ENCODE measurements at regions not wholly inside any gene's neighbourhood (a gene's known extent, or its start where the extent isn't known, plus 50 kb on each side); places are given as distances from the start of the nearest gene placed in this dataset.

DNA sequence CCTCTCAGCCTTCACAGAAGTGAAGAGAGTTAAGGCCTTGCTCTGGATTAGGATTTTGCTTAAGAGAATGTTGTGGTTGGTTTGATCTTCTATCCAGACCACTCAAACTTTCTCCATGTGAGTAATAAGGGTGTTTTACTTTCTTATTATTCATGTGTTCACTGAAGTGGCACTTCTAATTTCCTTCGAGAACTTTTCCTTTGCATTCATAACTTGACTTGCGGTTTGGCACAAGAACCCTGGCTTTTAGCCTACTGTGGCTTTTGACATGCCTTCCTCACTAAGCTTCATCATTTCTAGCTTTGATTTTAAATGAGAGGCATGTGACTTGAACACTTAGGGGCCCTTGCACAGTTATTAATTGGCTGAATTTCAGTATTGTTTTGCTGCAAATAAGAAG, 166.1 kb upstream of the OPRM1 start:
- no peak overlapping the region for H3K27ac Mint-ChIP-seq
- TF ChIP-seq CTCF (IDR thresholded peaks at IDR 0.05; ENCODE audit: unreplicated experiment in 3 of 3), result no peak
- H3K27me3 Mint-ChIP-seq (ENCODE audit: low read depth), result peaks cover 7% of the 10 kb centered on the region
- H3K9me3 Mint-ChIP-seq, result peaks cover 15% of the 10 kb centered on the region
- no peaks in the 10 kb centered on the region for H3K4me1 Mint-ChIP-seq
- H3K4me3 Mint-ChIP-seq, result no peak overlapping the region
- no peaks in the 10 kb centered on the region for H3K36me3 Mint-ChIP-seq (ENCODE audit: low read depth)

- TF ChIP-seq CTCF (IDR thresholded peaks at IDR 0.05; ENCODE audit: unreplicated experiment in 3 of 3), result no peak
- H3K36me3 Mint-ChIP-seq (ENCODE audit: low read depth), result no peaks in the 10 kb centered on the region
- no peaks in the 10 kb centered on the region for H3K9me3 Mint-ChIP-seq
- H3K27ac Mint-ChIP-seq, result no peak overlapping the region
- H3K4me3 Mint-ChIP-seq, result no peak overlapping the region
- no peaks in the 10 kb centered on the region for H3K27me3 Mint-ChIP-seq (ENCODE audit: low read depth)
- H3K4me1 Mint-ChIP-seq, result no peaks in the 10 kb centered on the region
Observed at GRCh38 chr6:153862927-153863326, 176.1 kb upstream of the OPRM1 start.

DNA sequence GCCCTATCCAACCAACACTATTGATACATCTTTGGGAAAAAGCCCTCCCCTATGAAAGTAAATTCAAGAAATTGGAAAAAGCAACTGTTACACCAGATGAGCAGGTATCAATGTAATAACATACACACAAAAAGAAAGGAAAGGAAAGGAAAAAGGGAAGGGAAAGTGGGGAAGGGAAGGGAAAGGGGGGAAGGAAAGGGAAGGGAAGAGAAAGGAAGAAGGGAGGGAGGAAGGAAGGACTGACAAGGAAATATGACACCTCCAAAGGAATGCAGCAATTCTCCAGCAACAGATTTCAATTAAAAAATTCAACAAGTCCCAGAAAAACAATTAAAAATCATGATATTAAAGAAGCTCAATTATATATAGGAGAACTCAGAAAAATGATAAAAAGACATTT, 176.9 kb upstream of the OPRM1 start:
- Mint-ChIP-seq H3K9me3 (no peaks in the 10 kb centered on the region), H3K27ac (no peak overlapping the region), H3K36me3 (ENCODE audit: low read depth) (no peaks in the 10 kb centered on the region), H3K27me3 (ENCODE audit: low read depth) (no peaks in the 10 kb centered on the region), H3K4me1 (no peaks in the 10 kb centered on the region), H3K4me3 (no peak overlapping the region)
- TF ChIP-seq CTCF (IDR thresholded peaks at IDR 0.05; ENCODE audit: unreplicated experiment in 3 of 3), result no peak

DNA sequence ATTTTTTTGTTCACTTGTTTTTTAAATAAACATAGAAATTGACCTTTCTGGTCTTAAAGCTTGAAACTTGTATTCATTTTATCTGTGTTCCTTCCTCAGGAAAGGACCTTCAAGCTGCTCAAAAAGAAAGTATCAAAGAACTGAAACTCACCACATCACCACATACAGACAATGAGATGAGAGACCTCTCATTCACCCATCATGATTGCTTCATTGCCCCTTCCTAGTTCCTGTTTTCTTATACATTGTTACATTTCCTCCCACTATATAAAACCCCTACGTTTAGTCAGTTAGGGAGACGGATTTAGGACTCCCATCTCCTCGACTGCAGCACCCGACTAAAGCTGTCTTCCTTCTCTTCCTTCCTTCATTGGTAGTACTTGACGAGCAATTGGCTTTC, 180.5 kb upstream of the OPRM1 start:
- Mint-ChIP-seq H3K4me1 (no peaks in the 10 kb centered on the region), H3K9me3 (no peaks in the 10 kb centered on the region), H3K36me3 (ENCODE audit: low read depth) (no peaks in the 10 kb centered on the region), H3K27me3 (ENCODE audit: low read depth) (no peaks in the 10 kb centered on the region), H3K4me3 (no peak overlapping the region), H3K27ac (no peak overlapping the region)
- TF ChIP-seq CTCF (IDR thresholded peaks at IDR 0.05; ENCODE audit: unreplicated experiment in 3 of 3), result no peak

DNA sequence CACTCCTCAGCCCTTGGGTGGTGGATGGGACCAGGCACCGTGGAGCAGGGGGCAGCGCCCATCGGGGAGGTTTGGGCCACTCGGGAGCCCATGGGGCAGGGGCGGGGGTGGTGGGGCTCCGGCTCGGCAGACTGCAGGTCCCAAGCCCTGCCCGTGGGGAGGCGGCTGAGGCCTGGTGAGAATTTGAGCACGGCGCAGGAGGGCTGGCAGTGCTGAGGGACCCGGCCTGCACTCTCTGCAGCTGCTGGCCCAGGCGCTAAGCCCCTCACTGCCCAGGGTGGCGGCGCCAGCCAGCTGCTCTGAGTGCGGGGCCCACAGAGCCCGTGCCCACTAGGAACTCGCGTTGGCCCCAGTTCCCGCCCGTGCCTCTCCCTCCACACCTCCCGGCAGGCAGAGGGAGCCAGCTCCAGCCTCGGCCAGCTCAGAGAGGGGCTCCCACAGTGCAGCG, 182.1 kb upstream of the OPRM1 start:
- TF ChIP-seq CTCF (IDR thresholded peaks at IDR 0.05; ENCODE audit: unreplicated experiment in 3 of 3), result no peak
- H3K27me3 Mint-ChIP-seq (ENCODE audit: low read depth), result no peaks in the 10 kb centered on the region

DNA sequence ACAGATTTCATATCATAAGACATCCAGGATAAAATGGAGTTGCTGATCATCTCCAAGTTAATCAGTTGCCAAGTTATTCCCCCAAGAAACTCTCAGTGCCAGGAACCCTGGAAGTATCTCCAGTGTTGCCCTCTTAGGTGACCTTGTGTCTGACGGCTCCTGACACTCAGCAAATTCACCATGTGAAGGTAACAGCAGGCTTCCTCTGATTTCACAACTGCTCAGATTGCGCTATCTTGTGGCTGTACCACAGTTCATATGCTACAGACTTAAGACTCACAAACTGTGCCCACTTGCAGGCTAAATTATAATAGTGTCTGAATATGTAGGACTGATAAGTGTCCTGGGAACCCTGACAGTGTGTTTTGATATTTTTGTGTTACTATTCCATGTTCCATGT, 186.6 kb upstream of the OPRM1 start:
- Mint-ChIP-seq H3K9me3 (peaks cover 2% of the 10 kb centered on the region), H3K36me3 (ENCODE audit: low read depth) (no peaks in the 10 kb centered on the region), H3K4me1 (no peaks in the 10 kb centered on the region), H3K4me3 (no peak overlapping the region), H3K27me3 (ENCODE audit: low read depth) (no peaks in the 10 kb centered on the region), H3K27ac (no peak overlapping the region)
- no peak for TF ChIP-seq CTCF (IDR thresholded peaks at IDR 0.05; ENCODE audit: unreplicated experiment in 3 of 3)

More for the DNA sequence above, 182.1 kb upstream of the OPRM1 start:
- Mint-ChIP-seq H3K9me3 (no peaks in the 10 kb centered on the region), H3K27ac (no peak overlapping the region), H3K4me3 (no peak overlapping the region), H3K4me1 (no peaks in the 10 kb centered on the region), H3K36me3 (ENCODE audit: low read depth) (no peaks in the 10 kb centered on the region)

Measured in nephron (organoid).